OCI-LY3 (cell line): ENCODE measurements at regions not wholly inside any gene's neighbourhood (a gene's known extent, or its start where the extent isn't known, plus 50 kb on each side); places are given as distances from the start of the nearest gene placed in this dataset.

Source experiments
- EZH2phosphoT487 ChIP-seq: fragments of 200-600 bp; shearing (Covaris generic); IDR thresholded peaks from 2 replicates; pipeline ENCODE4 v1.6.1; 2018; ENCODE audit warnings: antibody characterized with exemption, mixed run types, low read depth
- TF ChIP-seq, protein P1 (sequence below): fragments of 200-600, 300-600 bp; sonication (generic); IDR thresholded peaks from 2 replicates; pipeline ENCODE4 v1.5.1; 2014; ENCODE audit warnings: antibody characterized with exemption, low read length, low read depth

- TF ChIP-seq, protein P1, sequence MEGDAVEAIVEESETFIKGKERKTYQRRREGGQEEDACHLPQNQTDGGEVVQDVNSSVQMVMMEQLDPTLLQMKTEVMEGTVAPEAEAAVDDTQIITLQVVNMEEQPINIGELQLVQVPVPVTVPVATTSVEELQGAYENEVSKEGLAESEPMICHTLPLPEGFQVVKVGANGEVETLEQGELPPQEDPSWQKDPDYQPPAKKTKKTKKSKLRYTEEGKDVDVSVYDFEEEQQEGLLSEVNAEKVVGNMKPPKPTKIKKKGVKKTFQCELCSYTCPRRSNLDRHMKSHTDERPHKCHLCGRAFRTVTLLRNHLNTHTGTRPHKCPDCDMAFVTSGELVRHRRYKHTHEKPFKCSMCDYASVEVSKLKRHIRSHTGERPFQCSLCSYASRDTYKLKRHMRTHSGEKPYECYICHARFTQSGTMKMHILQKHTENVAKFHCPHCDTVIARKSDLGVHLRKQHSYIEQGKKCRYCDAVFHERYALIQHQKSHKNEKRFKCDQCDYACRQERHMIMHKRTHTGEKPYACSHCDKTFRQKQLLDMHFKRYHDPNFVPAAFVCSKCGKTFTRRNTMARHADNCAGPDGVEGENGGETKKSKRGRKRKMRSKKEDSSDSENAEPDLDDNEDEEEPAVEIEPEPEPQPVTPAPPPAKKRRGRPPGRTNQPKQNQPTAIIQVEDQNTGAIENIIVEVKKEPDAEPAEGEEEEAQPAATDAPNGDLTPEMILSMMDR: no peak
- no peak for TF ChIP-seq EZH2phosphoT487
Observed at GRCh38 chr5:7202846-7203245, 193.1 kb upstream of the ADCY2 start.
